Keratinocyte (primary cell): ENCODE measurements at regions not wholly inside any gene's neighbourhood (a gene's known extent, or its start where the extent isn't known, plus 50 kb on each side); places are given as distances from the start of the nearest gene placed in this dataset.

Source experiments
- DNase-seq: peaks from one replicate; pipeline ENCODE4 v3.0.0-alpha.2; 2011; ENCODE audit warnings: low read depth, missing footprints, low spot score
- FAIRE-seq: peaks from 2 replicates; lab custom pipeline; 2011; peaks lifted over from hg19 to GRCh38; lab: Jason Lieb, UNC
- H2AFZ ChIP-seq: 2 replicates; pipeline ENCODE4 v1.6.0; 2012; ENCODE audit warnings: low read length, control low read depth, inconsistent platforms; ENCODE audit not compliant: control insufficient read depth
- H3K27ac ChIP-seq: 2 replicates; pipeline ENCODE4 v1.5.1; 2011; ENCODE audit warnings: low read length; ENCODE audit not compliant: control insufficient read depth, insufficient read depth
- H3K27me3 ChIP-seq: 3 replicates; pipeline ENCODE4 v1.6.0; 2011; ENCODE audit warnings: low read length; ENCODE audit not compliant: control insufficient read depth, insufficient read depth; ENCODE audit errors: extremely low read depth
- H3K36me3 ChIP-seq, 2 experiments: 2 replicates in 1 of 2; 3 replicates in 1 of 2; pipeline ENCODE4 v1.5.1; 2011; ENCODE audit warnings: low read length in 2 of 2, mild to moderate bottlenecking in 1 of 2; ENCODE audit not compliant: control insufficient read depth in 2 of 2, insufficient read depth in 2 of 2; ENCODE audit errors: extremely low read depth in 1 of 2
- H3K4me1 ChIP-seq: 3 replicates; pipeline ENCODE4 v1.5.1; 2011; ENCODE audit warnings: low read length; ENCODE audit not compliant: control insufficient read depth, insufficient read depth; ENCODE audit errors: extremely low read depth
- H3K4me2 ChIP-seq: 3 replicates; pipeline ENCODE4 v1.6.0; 2011; ENCODE audit warnings: low read depth, low read length; ENCODE audit not compliant: control insufficient read depth, insufficient read depth; ENCODE audit errors: extremely low read depth
- H3K4me3 ChIP-seq, 3 experiments: fragments of 200-600 bp in 1 of 3; sonication (generic) in 1 of 3; 2 replicates in 2 of 3; 3 replicates in 1 of 3; pipeline ENCODE4 v1.5.1; 2011 to 2016; ENCODE audit warnings: low read length in 3 of 3, mild to moderate bottlenecking in 3 of 3, control low read depth in 2 of 3, inconsistent platforms in 1 of 3, low read depth in 1 of 3, mixed read lengths in 1 of 3, mixed run types in 1 of 3, moderate library complexity in 1 of 3; ENCODE audit not compliant: control insufficient read depth in 2 of 3, insufficient read depth in 2 of 3; ENCODE audit errors: extremely low read depth in 1 of 3
- H3K79me2 ChIP-seq: 2 replicates; pipeline ENCODE4 v1.6.0; 2012; ENCODE audit warnings: low read length; ENCODE audit not compliant: control insufficient read depth, insufficient read depth
- H3K9ac ChIP-seq: 3 replicates; pipeline ENCODE4 v1.6.0; 2011; ENCODE audit warnings: low read length; ENCODE audit not compliant: control insufficient read depth, insufficient read depth; ENCODE audit errors: extremely low read depth
- H3K9me1 ChIP-seq: 3 replicates; pipeline ENCODE4 v1.6.0; 2011; ENCODE audit warnings: low read length; ENCODE audit not compliant: control insufficient read depth, insufficient read depth; ENCODE audit errors: extremely low read depth
- H3K9me3 ChIP-seq: 2 replicates; pipeline ENCODE4 v1.5.1; 2012; ENCODE audit warnings: low read depth, low read length; ENCODE audit not compliant: control insufficient read depth
- H4K20me1 ChIP-seq: 3 replicates; pipeline ENCODE4 v1.6.0; 2011; ENCODE audit warnings: low read length; ENCODE audit not compliant: control insufficient read depth, insufficient read depth; ENCODE audit errors: extremely low read depth
- EZH2 ChIP-seq: IDR thresholded peaks from one replicate; pipeline ENCODE4 v1.6.1; 2012; ENCODE audit warnings: inconsistent platforms, mild to moderate bottlenecking, low read length, moderate library complexity
- dilution Hi-C: fragments of 300-500 bp; cut with MboI; formaldehyde crosslinking; loops from one replicate; pipeline ENCODE4 v1.7.0; 2020; ENCODE audit warnings: low sequenced_read_pairs; ENCODE audit not compliant: extremely low pct_ligation_motif_present
- TF ChIP-seq, protein P1 (sequence below), 3 experiments: IDR thresholded peaks in 1 of 3; conservative IDR thresholded peaks in 1 of 3; optimal IDR thresholded peaks in 1 of 3; 2 replicates in 2 of 3; 3 replicates in 1 of 3; pipeline versions ENCODE3 to v1.5.1; 2011; ENCODE audit warnings: low read length in 3 of 3, mild to moderate bottlenecking in 3 of 3, moderate library complexity in 2 of 3, control low read depth in 1 of 3, inconsistent platforms in 1 of 3; ENCODE audit not compliant: insufficient read depth in 2 of 3; ENCODE audit errors: extremely low read depth in 1 of 3

DNA sequence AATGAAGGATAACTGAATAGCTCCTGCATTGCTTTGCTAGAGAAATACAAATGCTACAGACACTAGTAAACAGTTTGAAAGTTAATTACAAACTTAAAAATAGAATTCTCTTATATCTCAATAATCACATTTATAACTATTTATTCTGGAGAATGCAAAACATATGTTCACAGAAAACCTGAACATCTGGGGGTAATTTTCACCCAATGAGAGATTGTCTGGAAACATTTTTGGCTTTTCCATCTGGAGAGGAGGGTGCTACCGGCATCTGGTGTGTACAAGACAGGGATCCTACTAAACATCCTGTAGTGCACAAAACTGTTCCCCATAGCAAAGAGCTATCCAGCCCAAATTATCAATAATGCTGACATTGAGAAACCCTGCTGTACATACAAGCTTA, 378.4 kb upstream of the CHORDC1 start:
- TF ChIP-seq EZH2: no peak
- TF ChIP-seq, protein P1, sequence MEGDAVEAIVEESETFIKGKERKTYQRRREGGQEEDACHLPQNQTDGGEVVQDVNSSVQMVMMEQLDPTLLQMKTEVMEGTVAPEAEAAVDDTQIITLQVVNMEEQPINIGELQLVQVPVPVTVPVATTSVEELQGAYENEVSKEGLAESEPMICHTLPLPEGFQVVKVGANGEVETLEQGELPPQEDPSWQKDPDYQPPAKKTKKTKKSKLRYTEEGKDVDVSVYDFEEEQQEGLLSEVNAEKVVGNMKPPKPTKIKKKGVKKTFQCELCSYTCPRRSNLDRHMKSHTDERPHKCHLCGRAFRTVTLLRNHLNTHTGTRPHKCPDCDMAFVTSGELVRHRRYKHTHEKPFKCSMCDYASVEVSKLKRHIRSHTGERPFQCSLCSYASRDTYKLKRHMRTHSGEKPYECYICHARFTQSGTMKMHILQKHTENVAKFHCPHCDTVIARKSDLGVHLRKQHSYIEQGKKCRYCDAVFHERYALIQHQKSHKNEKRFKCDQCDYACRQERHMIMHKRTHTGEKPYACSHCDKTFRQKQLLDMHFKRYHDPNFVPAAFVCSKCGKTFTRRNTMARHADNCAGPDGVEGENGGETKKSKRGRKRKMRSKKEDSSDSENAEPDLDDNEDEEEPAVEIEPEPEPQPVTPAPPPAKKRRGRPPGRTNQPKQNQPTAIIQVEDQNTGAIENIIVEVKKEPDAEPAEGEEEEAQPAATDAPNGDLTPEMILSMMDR (optimal IDR thresholded peaks at IDR 0.05 in 1 of 3, IDR thresholded peaks at IDR 0.05 in 1 of 3, conservative IDR thresholded peaks at IDR 0.05 in 1 of 3; ENCODE audit: extremely low read depth in 1 of 3, insufficient read depth in 2 of 3, low read length in 3 of 3): no peak
- H3K4me1 ChIP-seq: no peaks in the 10 kb centered on the region
- H3K9me3 ChIP-seq: no peaks in the 10 kb centered on the region
- H3K27ac ChIP-seq: no peak overlapping the region
- no peaks in the 10 kb centered on the region for H3K36me3 ChIP-seq
- H3K79me2 ChIP-seq: no peaks in the 10 kb centered on the region
- H3K9ac ChIP-seq: no peak overlapping the region
- no peak overlapping the region for H3K4me2 ChIP-seq
- FAIRE-seq (no peak), DNase-seq (no peak)
- H3K9me1 ChIP-seq: no peaks in the 10 kb centered on the region
- H3K27me3 ChIP-seq: no peaks in the 10 kb centered on the region
- no peaks in the 10 kb centered on the region for H4K20me1 ChIP-seq
- no peak overlapping the region for H3K4me3 ChIP-seq
- H2AFZ ChIP-seq: no peak overlapping the region
- dilution Hi-C loops: no loop called here

DNA sequence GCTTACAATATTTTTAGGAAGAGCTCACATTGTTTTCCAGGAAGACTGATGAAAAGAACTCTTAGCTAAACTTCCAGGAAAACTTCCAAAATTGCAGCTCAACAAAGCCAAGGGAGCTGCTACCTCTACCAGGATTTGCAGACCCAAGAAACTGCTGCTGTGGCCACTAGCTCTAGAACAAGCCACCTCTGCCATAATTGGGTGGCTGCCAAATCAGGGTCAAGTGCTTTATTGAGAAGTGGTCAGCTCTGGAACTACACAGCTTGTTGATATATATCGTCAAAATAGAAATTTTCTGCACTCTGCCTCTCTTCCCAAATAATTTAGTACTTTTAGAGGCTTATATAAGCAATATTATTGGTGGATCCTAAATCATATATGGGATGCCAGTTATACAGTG, 371.8 kb upstream of the CHORDC1 start:
- Histone ChIP-seq H3K27ac (no peak overlapping the region), H4K20me1 (no peaks in the 10 kb centered on the region), H3K9ac (no peak overlapping the region), H3K4me1 (no peaks in the 10 kb centered on the region), H3K79me2 (no peaks in the 10 kb centered on the region), H3K36me3 (no peaks in the 10 kb centered on the region), H3K9me1 (no peaks in the 10 kb centered on the region), H3K4me2 (no peak overlapping the region), H2AFZ (no peak overlapping the region), H3K4me3 (no peak overlapping the region), H3K27me3 (no peaks in the 10 kb centered on the region), H3K9me3 (no peaks in the 10 kb centered on the region)
- DNase-seq (no peak), FAIRE-seq (no peak)
- dilution Hi-C loops: no loop called here
- TF ChIP-seq EZH2: no peak
- TF ChIP-seq, protein P1 (optimal IDR thresholded peaks at IDR 0.05 in 1 of 3, IDR thresholded peaks at IDR 0.05 in 1 of 3, conservative IDR thresholded peaks at IDR 0.05 in 1 of 3; ENCODE audit: extremely low read depth in 1 of 3, insufficient read depth in 2 of 3, low read length in 3 of 3): no peak
